Activated CD8-positive, alpha-beta T cell treated with anti-CD3 and anti-CD28 coated beads for 36 hours (primary cell): ENCODE measurements at regions not wholly inside any gene's neighbourhood (a gene's known extent, or its start where the extent isn't known, plus 50 kb on each side); places are given as distances from the start of the nearest gene placed in this dataset.
A peak's percentile ranks its signal among the peaks of the same experiment; 100 is the strongest.

Source experiments
- ATAC-seq: fragments of 200-7000 bp; cut with Tn5 transposase; one replicate; pipeline ENCODE4 v1.10.0; 2021; ENCODE audit warnings: mild to moderate bottlenecking, moderate library complexity
- CTCF ChIA-PET: fragments of 350-600 bp; sonication (Branson Sonifier 250); formaldehyde crosslinking; loops from one replicate; lab custom pipeline; 2021; ENCODE audit warnings: antibody characterized with exemption; lab: Charles Lee
- POLR2A ChIA-PET: fragments of 350-600 bp; sonication (Branson Sonifier 250); formaldehyde crosslinking; loops from one replicate; lab custom pipeline; 2021; ENCODE audit warnings: antibody characterized with exemption; lab: Charles Lee
- DNase-seq: peaks from one replicate; pipeline ENCODE4 v3.0.0-alpha.2; 2020
- H3K27ac Mint-ChIP-seq: one replicate; pipeline ENCODE4 v1.8.0; 2021; ENCODE audit warnings: mild to moderate bottlenecking, mixed read lengths
- H3K27me3 Mint-ChIP-seq: one replicate; pipeline ENCODE4 v1.8.0; 2021; ENCODE audit warnings: mixed read lengths
- H3K36me3 Mint-ChIP-seq: one replicate; pipeline ENCODE4 v1.8.0; 2021; ENCODE audit warnings: low read depth, mixed read lengths
- H3K4me1 Mint-ChIP-seq: one replicate; pipeline ENCODE4 v1.8.0; 2021; ENCODE audit warnings: low read depth, mixed read lengths
- H3K4me3 Mint-ChIP-seq: one replicate; pipeline ENCODE4 v1.8.0; 2021; ENCODE audit warnings: mild to moderate bottlenecking, moderate library complexity, mixed read lengths
- H3K9me3 Mint-ChIP-seq: one replicate; pipeline ENCODE4 v1.8.0; 2021; ENCODE audit warnings: mixed read lengths
- intact Hi-C: fragments of 100-400 bp; cut with micrococcal nuclease; formaldehyde crosslinking; loops from one replicate; pipeline ENCODE4 v1.10.0; 2022
- TF ChIP-seq, protein P1 (sequence below): fragments of 200-600 bp; IDR thresholded peaks from one replicate; pipeline ENCODE4 v1.8.0; 2022; ENCODE audit warnings: antibody characterized with exemption, mild to moderate bottlenecking

DNA sequence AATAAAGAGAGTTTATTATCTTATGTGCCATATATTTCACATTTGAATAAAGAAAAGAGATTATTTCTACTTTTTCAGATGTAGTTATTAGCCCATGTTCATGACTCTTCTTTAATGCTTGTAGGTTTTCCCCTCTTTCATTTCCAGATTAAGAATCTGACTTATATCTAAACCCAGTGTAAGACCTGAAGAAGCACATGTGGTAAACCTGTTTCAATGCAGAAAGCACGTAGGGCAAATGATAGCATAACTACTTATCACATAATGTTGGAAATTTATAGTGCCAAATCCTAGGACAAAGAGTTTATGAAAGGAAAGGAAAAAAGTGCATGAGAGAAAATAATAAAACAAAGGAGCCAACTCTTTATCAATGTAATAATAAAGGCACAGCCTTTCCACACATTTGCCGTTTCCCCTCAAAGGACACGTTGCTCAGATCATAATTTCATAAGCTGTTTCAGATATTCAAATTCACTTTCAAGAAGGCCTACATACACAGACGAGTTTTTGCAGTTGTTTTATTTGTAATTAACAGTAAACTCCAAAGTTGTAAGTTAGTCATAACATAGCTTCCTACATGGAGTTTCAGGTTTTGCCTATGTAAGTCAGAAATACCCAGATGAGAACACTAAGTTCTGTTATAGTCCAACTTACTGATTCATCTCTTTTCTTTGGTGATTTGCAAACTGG is 88.8 kb upstream of the MDFIC start:
- H3K36me3 Mint-ChIP-seq, result no peaks in the 10 kb centered on the region
- peaks cover 6% of the 10 kb centered on the region for H3K27me3 Mint-ChIP-seq
- POLR2A ChIA-PET, result no interaction called here
- H3K9me3 Mint-ChIP-seq, result peaks cover 5% of the 10 kb centered on the region
- peak overlapping the region; percentile 91 for H3K27ac Mint-ChIP-seq
- no peak for DNase-seq
- H3K4me1 Mint-ChIP-seq, result peaks cover 22% of the 10 kb centered on the region
- intact Hi-C loops, result no loop called here
- TF ChIP-seq, protein P1, sequence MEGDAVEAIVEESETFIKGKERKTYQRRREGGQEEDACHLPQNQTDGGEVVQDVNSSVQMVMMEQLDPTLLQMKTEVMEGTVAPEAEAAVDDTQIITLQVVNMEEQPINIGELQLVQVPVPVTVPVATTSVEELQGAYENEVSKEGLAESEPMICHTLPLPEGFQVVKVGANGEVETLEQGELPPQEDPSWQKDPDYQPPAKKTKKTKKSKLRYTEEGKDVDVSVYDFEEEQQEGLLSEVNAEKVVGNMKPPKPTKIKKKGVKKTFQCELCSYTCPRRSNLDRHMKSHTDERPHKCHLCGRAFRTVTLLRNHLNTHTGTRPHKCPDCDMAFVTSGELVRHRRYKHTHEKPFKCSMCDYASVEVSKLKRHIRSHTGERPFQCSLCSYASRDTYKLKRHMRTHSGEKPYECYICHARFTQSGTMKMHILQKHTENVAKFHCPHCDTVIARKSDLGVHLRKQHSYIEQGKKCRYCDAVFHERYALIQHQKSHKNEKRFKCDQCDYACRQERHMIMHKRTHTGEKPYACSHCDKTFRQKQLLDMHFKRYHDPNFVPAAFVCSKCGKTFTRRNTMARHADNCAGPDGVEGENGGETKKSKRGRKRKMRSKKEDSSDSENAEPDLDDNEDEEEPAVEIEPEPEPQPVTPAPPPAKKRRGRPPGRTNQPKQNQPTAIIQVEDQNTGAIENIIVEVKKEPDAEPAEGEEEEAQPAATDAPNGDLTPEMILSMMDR, result no peak
- CTCF ChIA-PET, result interaction anchor here (0.9 kb wide), 1 partner anchor 14 kb away, joined by 3 read pairs; no protein-coding TSS in a partner anchor
- peak; percentile 87 for ATAC-seq
- peak overlapping the region; percentile 28 for H3K4me3 Mint-ChIP-seq

- intact Hi-C loops, result no loop called here
- TF ChIP-seq, protein P1, result no peak
- no peak for DNase-seq
- Mint-ChIP-seq H3K4me1 (peaks cover 22% of the 10 kb centered on the region), H3K9me3 (no peaks in the 10 kb centered on the region), H3K36me3 (no peaks in the 10 kb centered on the region), H3K4me3 (no peak overlapping the region), H3K27me3 (peaks cover 6% of the 10 kb centered on the region), H3K27ac (no peak overlapping the region)
- ATAC-seq, result no peak
- ChIA-PET CTCF (interaction anchor here (1.0 to 1.3 kb wide), 3 partner anchors 10 to 22 kb away, joined by 3 to 4 read pairs (median 3); no protein-coding TSS in a partner anchor), POLR2A (no interaction called here)
These were observed 86.6 kb upstream of the MDFIC start for GRCh38 chr7:114835303-114835702.

DNA sequence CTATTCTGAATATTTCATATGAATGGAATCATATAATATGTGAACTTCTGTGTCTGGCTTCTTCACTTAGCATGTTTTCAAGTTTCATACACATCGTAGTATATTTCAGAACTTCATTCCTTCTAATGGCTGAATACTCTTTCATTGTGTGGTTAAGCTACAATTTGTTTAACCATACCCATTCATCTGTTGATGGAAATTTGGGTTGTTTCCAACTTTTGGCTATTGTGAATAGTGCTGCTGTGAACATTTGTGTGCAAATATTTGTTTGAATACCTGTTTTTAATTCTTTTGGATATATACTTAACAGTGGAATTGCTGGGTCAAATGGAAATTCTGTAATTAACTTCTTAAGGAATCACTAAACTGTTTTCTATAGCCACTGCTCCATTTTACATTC is 86.0 kb upstream of the MDFIC start:
- peaks cover 22% of the 10 kb centered on the region for H3K4me1 Mint-ChIP-seq
- no peak overlapping the region for H3K4me3 Mint-ChIP-seq
- DNase-seq (no peak), ATAC-seq (no peak)
- H3K9me3 Mint-ChIP-seq, result no peaks in the 10 kb centered on the region
- ChIA-PET CTCF (no interaction called here), POLR2A (no interaction called here)
- H3K27ac Mint-ChIP-seq, result no peak overlapping the region
- intact Hi-C loops, result no loop called here
- TF ChIP-seq, protein P1, result no peak
- peaks cover 9% of the 10 kb centered on the region for H3K27me3 Mint-ChIP-seq
- no peaks in the 10 kb centered on the region for H3K36me3 Mint-ChIP-seq

DNA sequence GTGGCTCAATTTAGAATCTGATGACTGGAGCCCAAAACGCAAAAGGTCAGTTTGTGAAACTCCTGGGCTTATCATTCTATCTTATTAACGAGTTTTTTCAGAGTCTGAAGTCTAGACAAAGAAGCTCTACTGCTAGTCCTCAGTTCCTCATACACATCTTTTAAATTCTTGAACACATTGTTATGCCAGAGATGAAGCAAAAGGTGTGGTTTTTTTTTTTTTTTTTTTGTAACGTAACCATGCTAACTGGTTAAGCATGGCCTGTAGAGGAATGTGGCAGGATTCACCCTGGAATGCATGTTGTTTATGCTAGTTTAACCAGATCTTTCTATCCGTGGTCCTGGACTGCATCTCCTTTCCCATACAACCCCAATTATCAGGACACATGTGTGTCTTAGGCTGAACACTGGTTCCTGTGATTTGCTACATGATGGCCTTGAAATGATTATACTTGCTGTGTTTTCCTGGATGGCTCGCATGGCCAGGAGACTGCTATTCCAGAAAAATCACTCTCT is 79.3 kb upstream of the MDFIC start:
- no peak for ATAC-seq
- no peaks in the 10 kb centered on the region for H3K9me3 Mint-ChIP-seq
- no peak for DNase-seq
- H3K4me3 Mint-ChIP-seq, result no peak overlapping the region
- peaks cover 2% of the 10 kb centered on the region for H3K4me1 Mint-ChIP-seq
- intact Hi-C loops, result no loop called here
- H3K27ac Mint-ChIP-seq, result no peak overlapping the region
- no peaks in the 10 kb centered on the region for H3K36me3 Mint-ChIP-seq
- POLR2A ChIA-PET, result no interaction called here
- CTCF ChIA-PET, result no interaction called here
- TF ChIP-seq, protein P1, result no peak
- peaks cover 18% of the 10 kb centered on the region for H3K27me3 Mint-ChIP-seq

DNA sequence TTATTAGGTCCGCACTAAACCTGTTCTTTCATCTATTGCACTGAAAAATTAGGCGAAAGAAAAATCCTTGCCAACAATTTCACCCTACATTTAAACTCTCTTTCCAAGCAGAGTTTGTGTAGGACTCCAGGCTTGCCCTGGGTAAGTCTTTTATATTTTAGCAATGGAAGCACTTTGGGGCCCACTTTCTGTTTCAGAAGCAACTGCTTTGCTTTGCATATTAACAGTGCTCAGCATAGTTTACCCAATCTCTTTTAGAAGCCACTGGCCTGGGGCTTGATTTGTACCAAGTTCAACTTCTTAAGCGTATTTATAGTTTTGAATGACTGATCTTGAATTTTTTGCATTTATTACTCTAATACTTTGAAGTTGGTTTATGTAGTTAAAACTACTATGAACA is 78.8 kb upstream of the MDFIC start:
- Mint-ChIP-seq H3K27me3 (peaks cover 18% of the 10 kb centered on the region), H3K36me3 (no peaks in the 10 kb centered on the region), H3K4me3 (no peak overlapping the region), H3K9me3 (no peaks in the 10 kb centered on the region), H3K27ac (no peak overlapping the region), H3K4me1 (peaks cover 2% of the 10 kb centered on the region)
- DNase-seq, result no peak
- TF ChIP-seq, protein P1, result no peak
- POLR2A ChIA-PET, result no interaction called here
- intact Hi-C loops, result no loop called here
- CTCF ChIA-PET, result no interaction called here
- ATAC-seq, result no peak
